T-helper 2 cell treated with Interferon-gamma antibody and Interleukin-4, amounts not matched to agents 5 μg/mL and 100 μg/mL, for 36 hours (primary cell): ENCODE measurements at regions not wholly inside any gene's neighbourhood (a gene's known extent, or its start where the extent isn't known, plus 50 kb on each side); places are given as distances from the start of the nearest gene placed in this dataset.

Experiments
- DNase-seq: peaks from one replicate; pipeline ENCODE4 v3.0.0; 2021; ENCODE audit warnings: low spot score
- H3K27ac Mint-ChIP-seq: one replicate; pipeline ENCODE4 v1.8.0; 2021; ENCODE audit warnings: mild to moderate bottlenecking, mixed read lengths
- H3K27me3 Mint-ChIP-seq: one replicate; pipeline ENCODE4 v1.8.0; 2021; ENCODE audit warnings: low read depth, mixed read lengths
- H3K36me3 Mint-ChIP-seq: one replicate; pipeline ENCODE4 v1.8.0; 2021; ENCODE audit warnings: low read depth, mixed read lengths
- H3K4me1 Mint-ChIP-seq: one replicate; pipeline ENCODE4 v1.8.0; 2021; ENCODE audit warnings: low read depth, mixed read lengths
- H3K4me3 Mint-ChIP-seq: one replicate; pipeline ENCODE4 v1.8.0; 2022; ENCODE audit warnings: mild to moderate bottlenecking, moderate library complexity, mixed read lengths
- H3K9me3 Mint-ChIP-seq: one replicate; pipeline ENCODE4 v1.8.0; 2021; ENCODE audit warnings: mixed read lengths

- Mint-ChIP-seq H3K27me3 (no peaks in the 10 kb centered on the region), H3K9me3 (peaks cover 53% of the 10 kb centered on the region), H3K4me1 (no peaks in the 10 kb centered on the region), H3K36me3 (no peaks in the 10 kb centered on the region), H3K4me3 (no peak overlapping the region), H3K27ac (no peak overlapping the region)
- DNase-seq, result no peak
These were observed 97.6 kb upstream of the CNTN3 start for GRCh38 chr3:74711913-74712512.

GRCh38 chr3:74709951-74710350 is 95.5 kb upstream of the CNTN3 start:
- DNase-seq, result no peak
- Mint-ChIP-seq H3K4me3 (no peak overlapping the region), H3K9me3 (peaks cover 50% of the 10 kb centered on the region), H3K27me3 (no peaks in the 10 kb centered on the region), H3K4me1 (no peaks in the 10 kb centered on the region), H3K27ac (no peak overlapping the region), H3K36me3 (no peaks in the 10 kb centered on the region)

- Mint-ChIP-seq H3K36me3 (no peaks in the 10 kb centered on the region), H3K4me1 (no peaks in the 10 kb centered on the region), H3K4me3 (no peak overlapping the region), H3K9me3 (peaks cover 33% of the 10 kb centered on the region), H3K27me3 (no peaks in the 10 kb centered on the region), H3K27ac (no peak overlapping the region)
- DNase-seq, result no peak
These were observed 79.4 kb upstream of the CNTN3 start for GRCh38 chr3:74693696-74694393.

DNA sequence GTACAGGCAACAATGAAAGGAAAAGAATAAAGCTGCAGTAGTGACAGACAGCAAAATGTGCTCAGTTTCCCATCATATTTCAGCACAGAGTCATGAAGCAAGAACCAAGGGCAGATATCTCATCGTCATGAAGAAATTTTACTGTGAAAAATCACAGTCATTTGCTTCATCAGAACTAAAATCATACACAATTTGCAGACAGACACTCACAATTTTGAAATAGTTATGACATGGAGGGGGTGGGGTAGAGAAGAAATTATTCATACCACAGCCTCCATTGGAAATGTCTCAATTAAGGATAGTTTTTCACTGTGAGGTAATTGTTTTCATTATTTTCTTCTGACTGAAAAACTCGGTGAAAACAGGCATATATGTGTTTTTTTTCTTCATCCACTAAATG is 78.8 kb upstream of the CNTN3 start:
- Mint-ChIP-seq H3K27me3 (no peaks in the 10 kb centered on the region), H3K36me3 (no peaks in the 10 kb centered on the region), H3K4me3 (no peak overlapping the region), H3K27ac (no peak overlapping the region), H3K9me3 (peaks cover 32% of the 10 kb centered on the region), H3K4me1 (no peaks in the 10 kb centered on the region)
- no peak for DNase-seq

DNA sequence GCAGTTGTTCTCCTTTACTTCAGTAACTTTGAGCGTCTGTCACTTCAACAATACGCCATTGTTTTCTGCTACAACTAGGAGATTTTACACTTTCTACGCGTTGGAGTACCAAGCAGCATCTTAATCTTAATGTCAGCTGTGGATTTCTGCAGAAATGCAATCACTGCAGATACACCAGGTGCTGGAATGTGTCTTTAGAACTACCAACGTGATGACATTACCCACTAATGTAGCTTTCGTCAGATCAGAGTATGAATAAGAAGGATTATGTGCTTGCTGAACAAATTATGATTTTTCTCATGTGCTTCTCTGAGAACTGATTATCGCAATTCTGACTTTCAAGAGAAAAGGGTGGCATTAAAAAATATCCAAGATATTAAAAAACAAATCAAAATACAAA is 77.5 kb upstream of the CNTN3 start:
- H3K4me1 Mint-ChIP-seq, result no peaks in the 10 kb centered on the region
- no peak overlapping the region for H3K27ac Mint-ChIP-seq
- DNase-seq, result no peak
- no peak overlapping the region for H3K4me3 Mint-ChIP-seq
- no peaks in the 10 kb centered on the region for H3K27me3 Mint-ChIP-seq
- H3K36me3 Mint-ChIP-seq, result no peaks in the 10 kb centered on the region
- peaks cover 42% of the 10 kb centered on the region for H3K9me3 Mint-ChIP-seq

DNA sequence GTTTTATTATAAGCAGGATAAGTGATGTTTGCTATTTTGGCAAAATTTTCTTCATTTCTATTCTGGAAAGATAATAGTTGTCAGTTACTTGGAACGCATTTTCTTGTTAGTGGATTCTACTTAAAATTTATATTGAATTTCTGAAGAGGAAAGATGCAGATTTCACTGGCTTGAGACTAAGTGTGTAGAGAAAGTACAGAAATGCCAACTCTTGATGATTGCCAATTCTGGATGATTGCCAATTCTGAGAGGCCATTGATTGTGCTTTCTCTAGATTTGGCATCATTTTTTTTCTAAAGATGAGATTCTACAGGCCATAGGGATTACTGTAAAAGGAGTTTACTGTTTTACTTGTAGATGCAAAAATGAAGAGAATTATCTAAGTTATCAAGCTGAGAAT is 58.9 kb upstream of the CNTN3 start:
- Mint-ChIP-seq H3K4me1 (no peaks in the 10 kb centered on the region), H3K4me3 (no peak overlapping the region), H3K9me3 (peaks cover 25% of the 10 kb centered on the region), H3K27ac (no peak overlapping the region), H3K27me3 (no peaks in the 10 kb centered on the region), H3K36me3 (no peaks in the 10 kb centered on the region)
- no peak for DNase-seq

DNA sequence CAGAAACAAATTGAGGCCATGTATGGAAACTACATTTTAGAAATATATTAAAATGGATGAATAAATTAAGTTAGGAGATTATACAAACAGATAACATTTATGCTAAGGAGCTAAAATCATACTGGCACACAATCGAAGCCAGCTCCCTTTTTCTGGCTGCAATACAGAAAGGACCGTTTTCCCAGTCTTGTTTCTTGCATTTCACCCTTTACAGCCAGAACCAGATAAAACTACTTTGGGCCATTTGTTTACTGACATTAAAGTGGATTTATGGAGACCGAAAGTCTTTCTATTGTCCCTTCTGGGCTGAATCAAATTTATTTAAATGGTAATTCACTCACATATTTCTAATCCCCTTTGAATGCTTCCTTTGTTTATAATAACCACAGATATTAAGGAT is 50.1 kb upstream of the CNTN3 start:
- H3K27me3 Mint-ChIP-seq, result no peaks in the 10 kb centered on the region
- H3K27ac Mint-ChIP-seq, result no peak overlapping the region
- H3K4me3 Mint-ChIP-seq, result no peak overlapping the region
- H3K9me3 Mint-ChIP-seq, result peaks cover 44% of the 10 kb centered on the region
- no peaks in the 10 kb centered on the region for H3K36me3 Mint-ChIP-seq
- H3K4me1 Mint-ChIP-seq, result no peaks in the 10 kb centered on the region
- no peak for DNase-seq
